Memory B cell (primary cell): ENCODE measurements at regions not wholly inside any gene's neighbourhood (a gene's known extent, or its start where the extent isn't known, plus 50 kb on each side); places are given as distances from the start of the nearest gene placed in this dataset.
"Not testable (repeated sequence)": the region's sequence is repeated elsewhere in the genome, so short reads cannot be mapped to it uniquely, and the experiment has no call there.

Source experiments
- ATAC-seq: fragments of 150-1000 bp; cut with Tn5 transposase; 2 replicates; pipeline ENCODE4 v1.10.0; 2021; ENCODE audit warnings: low read depth, mild to moderate bottlenecking, moderate library complexity
- DNase-seq, 2 donors: peaks; one replicate each; pipeline ENCODE4 v3.0.0; 2022; ENCODE audit warnings: low spot score in 2 of 2
- H3K27ac Mint-ChIP-seq: one replicate; pipeline ENCODE4 v1.8.0; 2022; ENCODE audit warnings: mild to moderate bottlenecking, moderate library complexity, mixed read lengths
- H3K27me3 Mint-ChIP-seq: one replicate; pipeline ENCODE4 v1.8.0; 2022; ENCODE audit warnings: mixed read lengths
- H3K36me3 Mint-ChIP-seq: one replicate; pipeline ENCODE4 v1.8.0; 2022; ENCODE audit warnings: mild to moderate bottlenecking, mixed read lengths
- H3K4me1 Mint-ChIP-seq: one replicate; pipeline ENCODE4 v1.8.0; 2022; ENCODE audit warnings: mixed read lengths
- H3K4me3 Mint-ChIP-seq: one replicate; pipeline ENCODE4 v1.8.0; 2022; ENCODE audit warnings: mild to moderate bottlenecking, moderate library complexity, mixed read lengths
- H3K9me3 Mint-ChIP-seq: one replicate; pipeline ENCODE4 v1.8.0; 2022; ENCODE audit warnings: mixed read lengths

DNA sequence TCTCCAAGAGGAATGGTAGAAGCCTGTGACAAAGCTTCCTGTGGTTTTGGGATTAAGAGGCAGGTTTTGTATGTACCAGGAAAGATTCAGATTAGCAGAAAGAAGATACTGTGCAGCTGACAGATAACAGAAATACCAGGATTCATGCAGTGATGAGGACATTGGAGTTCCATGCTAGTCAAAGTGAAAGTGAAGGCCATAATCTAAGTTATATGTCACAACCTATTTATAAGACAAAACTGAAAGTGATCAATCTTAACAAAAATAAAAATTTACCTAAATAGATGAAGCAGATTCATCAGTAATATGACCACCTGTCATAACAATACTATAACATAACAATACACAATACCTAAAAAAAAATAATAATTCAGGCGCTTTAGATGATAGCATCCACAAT is 1305.2 kb upstream of the PCDH9 start:
- Mint-ChIP-seq H3K27ac (peak overlapping the region; percentile 22), H3K4me3 (no peak overlapping the region), H3K36me3 (no peaks in the 10 kb centered on the region), H3K9me3 (no peaks in the 10 kb centered on the region), H3K4me1 (peaks cover 4% of the 10 kb centered on the region), H3K27me3 (no peaks in the 10 kb centered on the region)
- ATAC-seq: peak; percentile 66
- DNase-seq: no peak

DNA sequence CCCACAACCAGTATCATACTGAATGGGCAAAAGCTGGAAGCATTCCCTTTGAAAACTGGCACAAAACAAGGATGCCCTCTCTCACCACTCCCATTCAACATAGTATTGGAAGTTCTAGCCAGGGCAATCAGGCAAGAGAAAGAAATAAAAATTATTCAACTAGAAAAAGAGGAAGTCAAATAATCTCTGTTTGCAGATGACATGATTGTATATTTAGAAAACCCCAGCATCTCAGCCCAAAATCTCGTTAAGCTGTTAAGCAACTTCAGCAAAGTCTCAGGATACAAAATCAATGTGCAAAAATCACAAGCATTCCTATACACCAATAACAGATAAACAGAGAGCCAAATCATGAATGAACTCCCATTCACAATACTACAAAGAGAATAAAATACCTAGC is 1297.0 kb upstream of the PCDH9 start:
- H3K27ac Mint-ChIP-seq: peak overlapping the region; percentile 86
- H3K4me1 Mint-ChIP-seq: peaks cover 19% of the 10 kb centered on the region
- not testable (repeated sequence) for H3K9me3 Mint-ChIP-seq, ATAC-seq, H3K27me3 Mint-ChIP-seq, H3K36me3 Mint-ChIP-seq, DNase-seq
- peak overlapping the region; percentile 78 for H3K4me3 Mint-ChIP-seq

DNA sequence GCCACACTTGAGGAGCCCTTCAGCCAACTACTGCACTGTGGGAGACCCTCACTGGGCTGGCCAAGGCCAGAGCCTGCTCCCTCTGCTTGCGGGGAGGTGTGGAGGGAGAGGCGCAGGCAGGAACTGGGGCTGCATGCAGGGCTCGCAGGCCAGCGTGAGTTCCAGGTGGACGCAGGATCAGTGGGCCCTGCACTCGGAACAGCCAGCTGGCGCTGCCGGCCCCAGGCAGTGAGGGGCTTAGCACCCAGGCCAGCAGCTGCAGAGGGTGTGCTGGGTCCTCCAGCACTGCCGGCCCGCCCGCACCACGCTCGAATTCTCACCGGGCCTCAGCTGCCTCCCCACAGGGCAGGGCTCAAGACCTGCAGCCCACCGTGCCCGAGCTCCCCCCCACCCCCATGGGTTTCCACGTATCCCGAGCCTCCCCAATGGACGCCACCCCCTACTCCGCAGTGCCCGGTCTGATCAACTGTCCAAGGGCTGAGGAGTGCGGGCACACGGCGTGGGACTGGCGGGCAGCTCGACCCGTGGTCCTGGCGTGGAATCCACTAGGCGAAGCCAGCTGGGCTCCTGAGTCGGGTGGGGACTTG is 1293.8 kb upstream of the PCDH9 start:
- Mint-ChIP-seq H3K27ac (no peak overlapping the region), H3K9me3 (peaks cover 5% of the 10 kb centered on the region), H3K27me3 (no peaks in the 10 kb centered on the region), H3K36me3 (peaks cover 3% of the 10 kb centered on the region), H3K4me3 (no peak overlapping the region), H3K4me1 (peaks cover 19% of the 10 kb centered on the region)
- DNase-seq: no peak
- ATAC-seq: no peak

- ATAC-seq: no peak
- H3K27me3 Mint-ChIP-seq: no peaks in the 10 kb centered on the region
- H3K4me1 Mint-ChIP-seq: peaks cover 16% of the 10 kb centered on the region
- no peak overlapping the region for H3K4me3 Mint-ChIP-seq
- peaks cover 2% of the 10 kb centered on the region for H3K9me3 Mint-ChIP-seq
- peaks cover under 1% of the 10 kb centered on the region for H3K36me3 Mint-ChIP-seq
- no peak for DNase-seq
- no peak overlapping the region for H3K27ac Mint-ChIP-seq
These were observed 1292.0 kb upstream of the PCDH9 start for GRCh38 chr13:68522184-68522583.

- no peaks in the 10 kb centered on the region for H3K27me3 Mint-ChIP-seq
These were observed 1279.8 kb upstream of the PCDH9 start for GRCh38 chr13:68509734-68510621.

DNA sequence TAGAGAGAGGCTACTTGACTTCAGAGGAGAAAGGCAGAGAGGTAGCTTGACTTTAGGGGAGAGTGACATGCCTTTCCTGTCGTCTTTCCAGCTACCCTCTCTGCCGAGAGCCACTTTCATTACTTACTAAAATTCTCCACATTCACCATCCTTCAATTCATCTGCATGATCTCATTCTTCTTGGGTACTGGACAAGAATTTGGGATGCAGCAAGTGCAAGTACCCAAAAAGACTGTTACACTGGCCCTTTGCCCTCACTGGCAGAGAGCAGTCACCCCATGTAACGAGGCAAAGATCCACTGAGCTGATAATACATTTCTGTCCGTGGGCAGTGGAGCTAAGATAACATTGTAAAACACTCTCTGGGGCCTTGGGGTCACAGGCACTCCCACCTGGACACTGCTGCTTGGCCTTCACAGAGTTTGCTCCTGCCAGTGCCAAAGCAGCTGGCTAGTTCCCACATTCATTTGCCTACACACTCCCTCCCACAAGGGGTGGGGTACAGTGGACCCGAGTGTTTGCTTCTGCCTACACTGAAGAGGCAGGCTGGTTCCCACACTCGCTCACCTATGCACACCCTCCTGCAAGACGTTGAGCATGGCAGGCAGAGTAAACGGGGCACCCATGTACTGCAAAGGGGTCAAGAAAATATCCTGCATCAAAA is 1276.9 kb upstream of the PCDH9 start:
- no peak for ATAC-seq
- Mint-ChIP-seq H3K4me1 (peaks cover 14% of the 10 kb centered on the region), H3K36me3 (no peaks in the 10 kb centered on the region), H3K27me3 (no peaks in the 10 kb centered on the region), H3K4me3 (no peak overlapping the region), H3K27ac (no peak overlapping the region), H3K9me3 (no peaks in the 10 kb centered on the region)
- no peak for DNase-seq

More at GRCh38 chr13:68509734-68510621, 1279.8 kb upstream of the PCDH9 start:
- peak; percentile 95 for ATAC-seq
- peak overlapping the region; percentile 79 for H3K27ac Mint-ChIP-seq
- no peaks in the 10 kb centered on the region for H3K36me3 Mint-ChIP-seq
- peaks cover 17% of the 10 kb centered on the region for H3K4me1 Mint-ChIP-seq
- peak overlapping the region; percentile 60 for H3K4me3 Mint-ChIP-seq
- H3K9me3 Mint-ChIP-seq: no peaks in the 10 kb centered on the region
- no peak for DNase-seq

GRCh38 chr13:68490594-68490993 is 1260.5 kb upstream of the PCDH9 start:
- ATAC-seq (no peak), DNase-seq (no peak)
- Mint-ChIP-seq H3K4me1 (no peaks in the 10 kb centered on the region), H3K27me3 (no peaks in the 10 kb centered on the region), H3K36me3 (no peaks in the 10 kb centered on the region), H3K4me3 (no peak overlapping the region), H3K9me3 (no peaks in the 10 kb centered on the region), H3K27ac (no peak overlapping the region)

GRCh38 chr13:68481130-68481529 is 1251.0 kb upstream of the PCDH9 start:
- ATAC-seq (no peak), DNase-seq (no peak)
- Mint-ChIP-seq H3K4me3 (no peak overlapping the region), H3K27me3 (no peaks in the 10 kb centered on the region), H3K36me3 (no peaks in the 10 kb centered on the region), H3K4me1 (no peaks in the 10 kb centered on the region), H3K27ac (peak overlapping the region; percentile 24), H3K9me3 (no peaks in the 10 kb centered on the region)

- H3K4me1 Mint-ChIP-seq: no peaks in the 10 kb centered on the region
- H3K27me3 Mint-ChIP-seq: no peaks in the 10 kb centered on the region
- ATAC-seq: no peak
These were observed 1243.7 kb upstream of the PCDH9 start for GRCh38 chr13:68473834-68474326.

DNA sequence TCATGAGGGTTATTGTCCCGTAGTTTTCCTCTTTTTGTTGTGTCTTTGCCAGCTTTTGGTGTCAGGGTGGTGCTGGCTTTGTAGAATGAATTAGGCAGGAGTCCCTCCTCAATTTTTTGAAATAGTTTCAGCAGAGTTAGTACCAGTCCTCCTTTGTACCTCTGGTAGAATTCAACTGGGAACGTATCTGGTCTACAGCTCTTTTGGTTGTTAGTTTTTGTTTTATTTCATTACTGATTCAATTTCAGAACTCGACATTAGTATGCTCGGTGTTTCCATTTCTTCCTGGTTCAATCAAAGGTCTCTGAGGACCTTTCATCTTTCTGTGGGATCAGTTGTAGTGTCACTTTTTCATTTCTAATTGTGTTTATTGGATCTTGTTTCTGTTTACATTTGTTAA is 1237.0 kb upstream of the PCDH9 start:
- H3K27ac Mint-ChIP-seq: no peak overlapping the region
- H3K4me1 Mint-ChIP-seq: no peaks in the 10 kb centered on the region
- DNase-seq (no peak), ATAC-seq (no peak)
- no peak overlapping the region for H3K4me3 Mint-ChIP-seq
- no peaks in the 10 kb centered on the region for H3K27me3 Mint-ChIP-seq
- no peaks in the 10 kb centered on the region for H3K9me3 Mint-ChIP-seq
- H3K36me3 Mint-ChIP-seq: no peaks in the 10 kb centered on the region

More at GRCh38 chr13:68473834-68474326, 1243.7 kb upstream of the PCDH9 start:
- Mint-ChIP-seq H3K4me3 (no peak overlapping the region), H3K36me3 (no peaks in the 10 kb centered on the region), H3K9me3 (no peaks in the 10 kb centered on the region), H3K27ac (no peak overlapping the region)
- no peak for DNase-seq

DNA sequence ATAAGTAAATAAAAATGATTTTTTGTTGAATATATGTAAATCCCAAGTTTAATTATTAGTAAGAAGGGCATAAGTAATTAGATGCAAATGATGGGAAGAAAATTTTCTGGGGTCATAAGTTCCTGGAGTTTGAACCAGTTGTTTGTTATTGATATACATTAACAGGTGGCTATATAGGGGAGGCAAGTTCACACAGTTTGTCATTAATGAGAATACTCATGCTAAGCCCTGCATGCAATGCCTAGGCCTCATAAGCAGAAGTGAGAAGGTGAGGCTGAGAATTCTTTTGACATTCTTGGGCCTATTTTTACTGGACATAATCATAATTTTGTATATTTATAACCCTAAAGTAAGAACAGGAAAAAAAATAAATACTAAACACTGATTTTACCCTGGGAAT is 1210.7 kb upstream of the PCDH9 start:
- H3K27me3 Mint-ChIP-seq: no peaks in the 10 kb centered on the region
- ATAC-seq (no peak), DNase-seq (no peak)
- no peak overlapping the region for H3K4me3 Mint-ChIP-seq
- H3K27ac Mint-ChIP-seq: no peak overlapping the region
- no peaks in the 10 kb centered on the region for H3K36me3 Mint-ChIP-seq
- no peaks in the 10 kb centered on the region for H3K4me1 Mint-ChIP-seq
- no peaks in the 10 kb centered on the region for H3K9me3 Mint-ChIP-seq

DNA sequence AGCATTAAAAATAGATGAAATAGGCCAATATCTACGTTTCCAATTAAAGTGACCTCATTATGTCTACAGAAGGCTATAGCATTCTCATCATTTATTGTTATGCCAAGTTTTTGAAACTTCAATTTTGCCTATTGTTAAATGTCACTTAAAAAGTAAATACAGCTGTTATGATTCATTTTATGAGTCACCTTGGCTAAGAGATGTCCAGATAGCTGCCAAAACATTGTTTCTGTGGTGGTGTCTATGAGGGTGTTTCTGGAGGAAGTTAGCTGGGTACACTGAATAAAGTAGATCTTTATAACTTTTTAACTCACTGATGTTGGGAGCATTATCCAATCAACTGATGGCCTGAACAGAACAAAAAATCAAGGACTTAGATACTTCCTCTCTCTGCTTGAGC is 1209.7 kb upstream of the PCDH9 start:
- DNase-seq (no peak), ATAC-seq (no peak)
- H3K27ac Mint-ChIP-seq: peak overlapping the region; percentile 18
- no peaks in the 10 kb centered on the region for H3K36me3 Mint-ChIP-seq
- H3K4me1 Mint-ChIP-seq: no peaks in the 10 kb centered on the region
- H3K27me3 Mint-ChIP-seq: no peaks in the 10 kb centered on the region
- H3K4me3 Mint-ChIP-seq: no peak overlapping the region
- no peaks in the 10 kb centered on the region for H3K9me3 Mint-ChIP-seq

DNA sequence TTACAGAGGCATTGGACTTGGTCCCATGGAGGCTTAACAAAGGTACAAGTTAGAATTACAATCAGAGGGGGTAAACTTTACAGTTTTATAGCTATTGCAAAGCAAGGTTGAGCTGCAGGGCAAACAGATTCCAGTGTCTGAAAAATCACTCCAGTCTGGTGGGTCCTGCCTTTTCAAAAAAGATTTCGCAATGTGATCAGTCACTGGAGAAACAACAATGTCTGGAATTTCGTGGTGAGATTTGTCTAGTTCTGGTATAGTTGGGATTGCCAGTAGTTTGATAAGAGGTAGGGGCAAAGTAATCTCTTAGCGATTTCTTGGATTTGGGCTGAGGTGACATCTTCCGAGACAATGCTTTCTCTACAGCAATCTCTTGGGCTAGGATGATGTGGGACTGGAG is 1198.2 kb upstream of the PCDH9 start:
- Mint-ChIP-seq H3K4me1 (no peaks in the 10 kb centered on the region), H3K36me3 (no peaks in the 10 kb centered on the region), H3K4me3 (no peak overlapping the region), H3K27me3 (no peaks in the 10 kb centered on the region), H3K9me3 (peaks cover 1% of the 10 kb centered on the region), H3K27ac (no peak overlapping the region)
- ATAC-seq (no peak), DNase-seq (no peak)

- ATAC-seq: no peak
- Mint-ChIP-seq H3K36me3 (peaks cover 2% of the 10 kb centered on the region), H3K4me3 (no peak overlapping the region), H3K9me3 (peaks cover 3% of the 10 kb centered on the region), H3K27ac (no peak overlapping the region), H3K4me1 (no peaks in the 10 kb centered on the region), H3K27me3 (no peaks in the 10 kb centered on the region)
- DNase-seq: no peak
These were observed 1187.7 kb upstream of the PCDH9 start for GRCh38 chr13:68417801-68418200.
